HepG2 (cell line): ENCODE measurements at regions not wholly inside any gene's neighbourhood (a gene's known extent, or its start where the extent isn't known, plus 50 kb on each side); places are given as distances from the start of the nearest gene placed in this dataset.

ENCODE experiments used
- ATAC-seq: fragments of 200-7000 bp; cut with Tn5 transposase; 3 replicates; pipeline ENCODE4 v1.9.1; 2020; ENCODE audit warnings: mild to moderate bottlenecking, moderate library complexity
- BruUV-seq: library from RNA; stranded (reverse); fragments of 400-500 nt; replicated peaks from 2 replicates; lab custom pipeline; 2021; lab: Mats Ljungman, UMichigan
- CTCF ChIA-PET: fragments of 300-600 bp; formaldehyde crosslinking; extraction: SDS; loops from one replicate; lab custom pipeline; 2021; ENCODE audit warnings: low total read pairs, inconsistent platforms, low intra/inter-chr PET ratio; lab: Yijun Ruan, JAX
- POLR2A ChIA-PET: fragments of 350-600 bp; sonication (Branson Sonifier 250); formaldehyde crosslinking; loops from one replicate; lab custom pipeline; 2020; ENCODE audit warnings: antibody characterized with exemption, inconsistent platforms; lab: Yijun Ruan, JAX
- DNase-seq: peaks from one replicate; pipeline ENCODE4 v3.0.0-alpha.2; 2015; ENCODE audit warnings: low spot score
- FAIRE-seq: peaks from 3 replicates; lab custom pipeline; 2011; peaks lifted over from hg19 to GRCh38; lab: Jason Lieb, UNC
- H2AFZ ChIP-seq: one replicate; pipeline ENCODE4 v1.6.1; 2011; ENCODE audit warnings: low read length, inconsistent platforms
- H3K27ac ChIP-seq: fragments of 300-600 bp; 3 replicates; pipeline ENCODE4 v1.8.0; 2011; ENCODE audit warnings: mixed run types, mild to moderate bottlenecking, mixed read lengths, low read length, inconsistent platforms; ENCODE audit not compliant: insufficient read depth; ENCODE audit errors: extremely low read length
- H3K27me3 ChIP-seq, 2 experiments: fragments of 200-600 bp in 1 of 2; 2 replicates in 1 of 2; 3 replicates in 1 of 2; pipeline versions ENCODE4 v1.6.0 to v1.8.0; 2011; ENCODE audit warnings: low read length in 2 of 2, mild to moderate bottlenecking in 2 of 2, moderate library complexity in 2 of 2, inconsistent platforms in 1 of 2; ENCODE audit not compliant: insufficient read depth in 2 of 2, control insufficient read depth in 1 of 2
- H3K36me3 ChIP-seq, 2 experiments: fragments of 200-600 bp in 1 of 2; replicated peaks in 1 of 2; 2 replicates in 1 of 2; 3 replicates in 1 of 2; pipeline versions ENCODE4 v1.5.1 to v1.8.0; 2011; ENCODE audit warnings: low read length in 2 of 2, inconsistent platforms in 1 of 2; ENCODE audit not compliant: insufficient read depth in 2 of 2, control insufficient read depth in 1 of 2
- H3K4me1 ChIP-seq: 2 replicates; pipeline ENCODE4 v1.5.1; 2012; ENCODE audit warnings: low read length, inconsistent platforms; ENCODE audit not compliant: insufficient read depth
- H3K4me2 ChIP-seq: 2 replicates; pipeline ENCODE4 v1.6.0; 2011; ENCODE audit warnings: low read depth, low read length, inconsistent platforms
- H3K4me3 ChIP-seq, 3 experiments: fragments of 200-600 bp in 1 of 3; sonication (generic), shearing (Covaris generic) in 1 of 3; replicated peaks in 1 of 3; 2 replicates each; pipeline ENCODE4 v1.5.1; 2011 to 2016; ENCODE audit warnings: low read length in 3 of 3, inconsistent platforms in 2 of 3, low read depth in 2 of 3, mild to moderate bottlenecking in 2 of 3, control low read depth in 1 of 3, mixed read lengths in 1 of 3; ENCODE audit not compliant: insufficient read depth in 1 of 3
- H3K79me2 ChIP-seq: one replicate; pipeline ENCODE4 v1.6.1; 2011; ENCODE audit warnings: low read length, inconsistent platforms; ENCODE audit not compliant: insufficient read depth
- H3K9ac ChIP-seq: 2 replicates; pipeline ENCODE4 v1.6.0; 2011; ENCODE audit warnings: mild to moderate bottlenecking, low read depth, low read length, inconsistent platforms; ENCODE audit not compliant: insufficient read depth
- H3K9me3 ChIP-seq: 2 replicates; pipeline ENCODE4 v1.5.1; 2012; ENCODE audit warnings: mild to moderate bottlenecking, low read length
- H4K20me1 ChIP-seq: 2 replicates; pipeline ENCODE4 v1.6.0; 2011; ENCODE audit warnings: inconsistent platforms, mild to moderate bottlenecking, low read length, moderate library complexity; ENCODE audit not compliant: insufficient read depth
- ATRX ChIP-seq: sonication (generic); formaldehyde crosslinking; IDR thresholded peaks from 2 replicates; pipeline ENCODE4 v1.4.0; 2020; ENCODE audit warnings: missing genetic modification reagents, borderline replicate concordance
- ETV6 ChIP-seq: sonication (generic); formaldehyde crosslinking; conservative IDR thresholded peaks from 2 replicates; pipeline ENCODE4 v1.4.0; 2020; ENCODE audit warnings: missing genetic modification reagents
- MBD4 ChIP-seq: IDR thresholded peaks from 2 replicates; pipeline ENCODE4 v1.6.1; 2012; ENCODE audit warnings: low read length, inconsistent platforms, borderline replicate concordance
- MLX ChIP-seq: IDR thresholded peaks from 2 replicates; pipeline ENCODE4 v1.6.1; 2016
- REL ChIP-seq: sonication (generic); formaldehyde crosslinking; conservative IDR thresholded peaks from 2 replicates; pipeline ENCODE4 v1.8.0; 2022; ENCODE audit warnings: mild to moderate bottlenecking, missing genetic modification reagents, moderate library complexity
- SRF ChIP-seq: IDR thresholded peaks from 2 replicates; pipeline ENCODE4 v1.6.1; 2011; ENCODE audit warnings: mild to moderate bottlenecking, low read depth, low read length, moderate library complexity
- TERF1 ChIP-seq: sonication (generic); formaldehyde crosslinking; IDR thresholded peaks from 2 replicates; pipeline ENCODE4 v1.8.0; 2022; ENCODE audit warnings: mild to moderate bottlenecking, missing genetic modification reagents, moderate library complexity
- ZC3H13 ChIP-seq: sonication (generic); formaldehyde crosslinking; IDR thresholded peaks from 2 replicates; pipeline ENCODE4 v1.8.1; 2023; ENCODE audit warnings: mild to moderate bottlenecking, missing genetic modification reagents, moderate library complexity
- ZNF180 ChIP-seq: sonication (generic); formaldehyde crosslinking; IDR thresholded peaks from 2 replicates; pipeline ENCODE4 v1.4.0; 2020; ENCODE audit warnings: low read depth, missing genetic modification reagents, borderline replicate concordance
- ZNF3 ChIP-seq: IDR thresholded peaks from 2 replicates; pipeline ENCODE4 v1.7.0; 2017; ENCODE audit warnings: inconsistent platforms
- ZNF317 ChIP-seq: sonication (generic); formaldehyde crosslinking; IDR thresholded peaks from 2 replicates; pipeline ENCODE4 v1.5.0; 2020; ENCODE audit warnings: mild to moderate bottlenecking, missing genetic modification reagents
- ZNF335 ChIP-seq: sonication (generic); formaldehyde crosslinking; IDR thresholded peaks from 2 replicates; pipeline ENCODE4 v1.4.0; 2020; ENCODE audit warnings: missing genetic modification reagents
- ZNF430 ChIP-seq: sonication (generic); formaldehyde crosslinking; IDR thresholded peaks from 2 replicates; pipeline ENCODE4 v1.9.0; 2021; ENCODE audit warnings: mild to moderate bottlenecking, missing genetic modification reagents
- ZNF564 ChIP-seq: sonication (generic); formaldehyde crosslinking; IDR thresholded peaks from 2 replicates; pipeline ENCODE4 v1.8.1; 2023; ENCODE audit warnings: mild to moderate bottlenecking, missing genetic modification reagents
- WGBS: methylation state at CpG from one replicate; pipeline ENCODE4 v1.1.6; 2017; ENCODE audit warnings: low lambda C conversion rate; 5-methylcytosine and 5-hydroxymethylcytosine counted together
- in situ Hi-C: cut with HindIII; loops from 2 replicates; pipeline ENCODE4 v1.10.0; 2017; ENCODE audit warnings: low pct_unique_long_range_greater_than_20kb; ENCODE audit not compliant: extremely low pct_ligation_motif_present
- intact Hi-C: fragments of 100-400 bp; cut with micrococcal nuclease; formaldehyde crosslinking; loops from one replicate; pipeline ENCODE4 v1.10.0; 2022; ENCODE audit not compliant: unreplicated experiment

GRCh38 chr2:235286622-235287374, 207.0 kb upstream of the AGAP1 start:
- no peak for DNase-seq
- Histone ChIP-seq H3K79me2 (no peaks in the 10 kb centered on the region), H4K20me1 (no peaks in the 10 kb centered on the region), H3K36me3 (no peaks in the 10 kb centered on the region), H3K9ac (no peak overlapping the region), H3K27ac (no peak overlapping the region), H3K27me3 (peaks cover 3 to 6% of the 10 kb centered on the region in 2 experiments; a peak in 4 of 5 replicates), H2AFZ (no peak overlapping the region), H3K4me3 (no peak overlapping the region), H3K9me3 (no peaks in the 10 kb centered on the region), H3K4me2 (no peak overlapping the region)
- BruUV-seq = no TSS peak
- FAIRE-seq = no peak
- 7% methylated on average over 3 of the region's 3 CpGs for WGBS
- ChIA-PET CTCF (no interaction called here), POLR2A (no interaction called here)
- ATAC-seq = no peak
- intact Hi-C loops (no loop called here), in situ Hi-C loops (no loop called here)
- TF ChIP-seq ZNF564 (CRISPR knock-in tag) (no peak), ZC3H13 (CRISPR knock-in tag) (no peak), ZNF430 (CRISPR knock-in tag) (no peak), TERF1 (CRISPR knock-in tag) (no peak), MLX (no peak), ZNF317 (CRISPR knock-in tag) (no peak), ETV6 (CRISPR knock-in tag) (no peak), ZNF180 (no peak), REL (CRISPR knock-in tag) (no peak), ZNF335 (CRISPR knock-in tag) (no peak), MBD4 (no peak), ATRX (CRISPR knock-in tag) (no peak), ZNF3 (CRISPR knock-in tag) (no peak), SRF (no peak)
- TF ChIP-seq, all 625 proteins: peak for 0
- H3K4me1 ChIP-seq = peaks cover 4% of the 10 kb centered on the region; the same call in 1 of the 2 replicates
